GM21515 (cell line): ENCODE measurements at regions not wholly inside any gene's neighbourhood (a gene's known extent, or its start where the extent isn't known, plus 50 kb on each side); places are given as distances from the start of the nearest gene placed in this dataset.

ENCODE experiments used
- ATAC-seq: cut with Tn5 transposase; IDR thresholded peaks from one replicate; pipeline ENCODE4 v1.9.1; 2021; ENCODE audit not compliant: unreplicated experiment

GRCh38 chr12:81963026-81963425 lies 203.9 kb upstream of the PPFIA2 start:
- no peak for ATAC-seq

GRCh38 chr12:81962126-81962856 lies 203.1 kb upstream of the PPFIA2 start:
- no peak for ATAC-seq

GRCh38 chr12:81958406-81958805 lies 199.3 kb upstream of the PPFIA2 start:
- ATAC-seq = no peak

GRCh38 chr12:81957631-81958030 lies 198.5 kb upstream of the PPFIA2 start:
- no peak for ATAC-seq

- no peak for ATAC-seq
Measured at GRCh38 chr12:81956468-81956860, 197.3 kb upstream of the PPFIA2 start.

GRCh38 chr12:81953541-81953940 lies 194.4 kb upstream of the PPFIA2 start:
- no peak for ATAC-seq

GRCh38 chr12:81950871-81951270 lies 191.7 kb upstream of the PPFIA2 start:
- ATAC-seq = no peak

- ATAC-seq = no peak
Measured at GRCh38 chr12:81949841-81950308, 190.7 kb upstream of the PPFIA2 start.

GRCh38 chr12:81949416-81949815 lies 190.3 kb upstream of the PPFIA2 start:
- no peak for ATAC-seq

- ATAC-seq = no peak
Measured at GRCh38 chr12:81944886-81945285, 185.7 kb upstream of the PPFIA2 start.

GRCh38 chr12:81942594-81942993 lies 183.4 kb upstream of the PPFIA2 start:
- no peak for ATAC-seq

- no peak for ATAC-seq
Measured at GRCh38 chr12:81930037-81930436, 170.9 kb upstream of the PPFIA2 start.

GRCh38 chr12:81896771-81897170 lies 137.6 kb upstream of the PPFIA2 start:
- no peak for ATAC-seq

- ATAC-seq = no peak
Measured at GRCh38 chr12:81888961-81889360, 129.8 kb upstream of the PPFIA2 start.

- no peak for ATAC-seq
Measured at GRCh38 chr12:81888106-81888740, 129.1 kb upstream of the PPFIA2 start.

GRCh38 chr12:81874586-81874985 lies 115.4 kb upstream of the PPFIA2 start:
- ATAC-seq = no peak

- ATAC-seq = no peak
Measured at GRCh38 chr12:81874166-81874565, 115.0 kb upstream of the PPFIA2 start.

- no peak for ATAC-seq
Measured at GRCh38 chr12:81872400-81872799, 113.2 kb upstream of the PPFIA2 start.

GRCh38 chr12:81866081-81866480 lies 106.9 kb upstream of the PPFIA2 start:
- ATAC-seq = no peak

GRCh38 chr12:81863406-81863805 lies 104.3 kb upstream of the PPFIA2 start:
- no peak for ATAC-seq

GRCh38 chr12:81859521-81859920 lies 100.4 kb upstream of the PPFIA2 start:
- no peak for ATAC-seq

GRCh38 chr12:81843599-81843998 lies 84.4 kb upstream of the PPFIA2 start:
- no peak for ATAC-seq

GRCh38 chr12:81835783-81836182 lies 76.6 kb upstream of the PPFIA2 start:
- ATAC-seq = no peak
